Breast epithelium (tissue), 4 donors: ENCODE measurements at regions not wholly inside any gene's neighbourhood (a gene's known extent, or its start where the extent isn't known, plus 50 kb on each side); places are given as distances from the start of the nearest gene placed in this dataset.

ENCODE experiments used
- DNase-seq, 2 donors: peaks; one replicate each; pipeline ENCODE4 v3.0.0-alpha.2; 2019; ENCODE audit warnings: low spot score in 2 of 2
- H3K27ac ChIP-seq, 2 donors: fragments of 200-600 bp; sonication (generic) in 1 of 2; one replicate each; pipeline ENCODE4 v1.5.1; 2016 to 2019; ENCODE audit warnings: mild to moderate bottlenecking in 1 of 2
- H3K27me3 ChIP-seq, 2 donors: fragments of 200-600 bp; sonication (generic) in 1 of 2; one replicate each; pipeline versions ENCODE4 v1.5.1 to v1.6.0; 2017 to 2019; ENCODE audit warnings: control low read depth in 1 of 2, mild to moderate bottlenecking in 1 of 2
- H3K36me3 ChIP-seq: fragments of 200-600 bp; one replicate; pipeline ENCODE4 v1.5.1; 2019
- H3K4me1 ChIP-seq, 2 donors: fragments of 200-600 bp; sonication (generic); one replicate each; pipeline ENCODE4 v1.5.1; 2016 to 2019; ENCODE audit warnings: control low read depth in 1 of 2
- H3K4me3 ChIP-seq, 3 donors: fragments of 200-600 bp; sonication (generic); 1 replicate in 2 of 3; 2 replicates in 1 of 3; pipeline ENCODE4 v1.5.1; 2016 to 2019; ENCODE audit warnings: mild to moderate bottlenecking in 3 of 3, moderate library complexity in 2 of 3
- H3K9me3 ChIP-seq, 2 donors: fragments of 200-600 bp; sonication (generic) in 1 of 2; one replicate each; pipeline ENCODE4 v1.5.1; 2016 to 2019; ENCODE audit warnings: control low read depth in 1 of 2
- CTCF ChIP-seq, 3 donors: fragments of 450-650 bp; IDR thresholded peaks; one replicate each; pipeline ENCODE4 v1.5.1; 2016 to 2017; ENCODE audit warnings: antibody characterized with exemption in 3 of 3, mild to moderate bottlenecking in 3 of 3, moderate library complexity in 3 of 3
- POLR2A ChIP-seq: fragments of 450-650 bp; IDR thresholded peaks from one replicate; pipeline ENCODE4 v1.6.1; 2016; ENCODE audit warnings: antibody characterized with exemption, mild to moderate bottlenecking, moderate library complexity
- POLR2AphosphoS5 ChIP-seq, 3 donors: sonication (generic); formaldehyde crosslinking; IDR thresholded peaks; one replicate each; pipeline ENCODE4 v1.6.1; 2017; ENCODE audit warnings: antibody characterized with exemption in 3 of 3
- intact Hi-C: fragments of 100-400 bp; cut with DNase I; formaldehyde crosslinking; loops from one replicate; pipeline ENCODE4 v1.15.1; 2023; ENCODE audit warnings: low total_unique reads

- TF ChIP-seq CTCF (IDR thresholded peaks at IDR 0.05) (no peak), POLR2AphosphoS5 (IDR thresholded peaks at IDR 0.05) (no peak), POLR2A (no peak)
- H3K4me3 ChIP-seq, result no peak overlapping the region
- intact Hi-C loops, result no loop called here
- no peaks in the 10 kb centered on the region for H3K27me3 ChIP-seq
- H3K4me1 ChIP-seq, result no peaks in the 10 kb centered on the region
- H3K9me3 ChIP-seq, result peaks cover 0 to 5% of the 10 kb centered on the region in 2 donors
- no peak overlapping the region for H3K27ac ChIP-seq
- DNase-seq, result no peak
- no peaks in the 10 kb centered on the region for H3K36me3 ChIP-seq
Measured at GRCh38 chr11:23668324-23668723, 808.0 kb upstream of the CCDC179 start.

- no peak overlapping the region for H3K27ac ChIP-seq
- H3K9me3 ChIP-seq, result no peaks in the 10 kb centered on the region
- H3K27me3 ChIP-seq, result no peaks in the 10 kb centered on the region
- no peak overlapping the region for H3K4me3 ChIP-seq
- no peak for DNase-seq
- TF ChIP-seq POLR2AphosphoS5 (IDR thresholded peaks at IDR 0.05), result no peak
- no peaks in the 10 kb centered on the region for H3K36me3 ChIP-seq
- H3K4me1 ChIP-seq, result no peaks in the 10 kb centered on the region
- intact Hi-C loops, result no loop called here
Measured at GRCh38 chr11:23673366-23673765, 813.1 kb upstream of the CCDC179 start.

GRCh38 chr11:23674866-23675265 is 814.6 kb upstream of the CCDC179 start:
- intact Hi-C loops, result no loop called here
- no peaks in the 10 kb centered on the region for H3K9me3 ChIP-seq
- no peak for DNase-seq
- TF ChIP-seq POLR2AphosphoS5 (IDR thresholded peaks at IDR 0.05) (no peak), POLR2A (no peak), CTCF (IDR thresholded peaks at IDR 0.05) (no peak)
- no peaks in the 10 kb centered on the region for H3K36me3 ChIP-seq
- H3K4me1 ChIP-seq, result no peaks in the 10 kb centered on the region
- H3K27ac ChIP-seq, result no peak overlapping the region
- no peak overlapping the region for H3K4me3 ChIP-seq
- H3K27me3 ChIP-seq, result no peaks in the 10 kb centered on the region

GRCh38 chr11:23679041-23679440 is 817.8 kb upstream of the LUZP2 start:
- no peak overlapping the region for H3K27ac ChIP-seq
- intact Hi-C loops, result no loop called here
- H3K9me3 ChIP-seq, result no peaks in the 10 kb centered on the region
- H3K36me3 ChIP-seq, result no peaks in the 10 kb centered on the region
- TF ChIP-seq POLR2AphosphoS5 (IDR thresholded peaks at IDR 0.05) (no peak), CTCF (IDR thresholded peaks at IDR 0.05) (no peak), POLR2A (no peak)
- H3K4me3 ChIP-seq, result no peak overlapping the region
- no peak for DNase-seq
- H3K4me1 ChIP-seq, result no peaks in the 10 kb centered on the region
- no peaks in the 10 kb centered on the region for H3K27me3 ChIP-seq

- no peak for DNase-seq
- no peaks in the 10 kb centered on the region for H3K27me3 ChIP-seq
- H3K36me3 ChIP-seq, result no peaks in the 10 kb centered on the region
- TF ChIP-seq CTCF (IDR thresholded peaks at IDR 0.05) (no peak), POLR2A (no peak), POLR2AphosphoS5 (IDR thresholded peaks at IDR 0.05) (no peak)
- H3K27ac ChIP-seq, result no peak overlapping the region
- H3K9me3 ChIP-seq, result no peaks in the 10 kb centered on the region
- no peaks in the 10 kb centered on the region for H3K4me1 ChIP-seq
- intact Hi-C loops, result no loop called here
- no peak overlapping the region for H3K4me3 ChIP-seq
Measured at GRCh38 chr11:23679981-23680380, 816.9 kb upstream of the LUZP2 start.
